ENCODE measurements at regions not wholly inside any gene's neighbourhood (a gene's known extent, or its start where the extent isn't known, plus 50 kb on each side); places are given as distances from the start of the nearest gene placed in this dataset.

- POLR2A ChIA-PET = no interaction called here
- Histone ChIP-seq H3K27ac (ENCODE audit: low read depth, low read length) (no peak overlapping the region), H3K27me3 (ENCODE audit: control insufficient read depth, insufficient read depth, low read length) (no peaks in the 10 kb centered on the region), H3K9me3 (ENCODE audit: control insufficient read depth, insufficient read depth, low read length) (peaks cover 50% of the 10 kb centered on the region), H3K4me3 (ENCODE audit: low read depth, low read length) (no peak overlapping the region)
- CTCF ChIA-PET = no interaction called here
- TF ChIP-seq CTCF (IDR thresholded peaks at IDR 0.05; ENCODE audit: low read depth, low read length) = no peak
- no peak for DNase-seq (ENCODE audit: low read depth, low spot score)
Measured at GRCh38 chr15:93308026-93308690, 219.1 kb upstream of the RGMA start.

GRCh38 chr15:93307513-93307912, 218.5 kb upstream of the RGMA start:
- H3K4me3 ChIP-seq (ENCODE audit: low read depth, low read length) = no peak overlapping the region
- ChIA-PET CTCF (no interaction called here), POLR2A (no interaction called here)
- no peak for TF ChIP-seq CTCF (IDR thresholded peaks at IDR 0.05; ENCODE audit: low read depth, low read length)
- peaks cover 54% of the 10 kb centered on the region for H3K9me3 ChIP-seq (ENCODE audit: control insufficient read depth, insufficient read depth, low read length)
- no peaks in the 10 kb centered on the region for H3K27me3 ChIP-seq (ENCODE audit: control insufficient read depth, insufficient read depth, low read length)
- no peak for DNase-seq (ENCODE audit: low read depth, low spot score)
- H3K27ac ChIP-seq (ENCODE audit: low read depth, low read length) = no peak overlapping the region

GRCh38 chr15:93305306-93305705, 216.3 kb upstream of the RGMA start:
- CTCF ChIA-PET = no interaction called here
- TF ChIP-seq CTCF (IDR thresholded peaks at IDR 0.05; ENCODE audit: low read depth, low read length) = no peak
- POLR2A ChIA-PET = no interaction called here
- DNase-seq (ENCODE audit: low read depth, low spot score) = no peak
- Histone ChIP-seq H3K27me3 (ENCODE audit: control insufficient read depth, insufficient read depth, low read length) (no peaks in the 10 kb centered on the region), H3K4me3 (ENCODE audit: low read depth, low read length) (no peak overlapping the region), H3K27ac (ENCODE audit: low read depth, low read length) (no peak overlapping the region), H3K9me3 (ENCODE audit: control insufficient read depth, insufficient read depth, low read length) (peaks cover 46% of the 10 kb centered on the region)

GRCh38 chr15:93302080-93302765, 213.2 kb upstream of the RGMA start:
- POLR2A ChIA-PET = no interaction called here
- Histone ChIP-seq H3K4me3 (ENCODE audit: low read depth, low read length) (no peak overlapping the region), H3K27ac (ENCODE audit: low read depth, low read length) (no peak overlapping the region), H3K9me3 (ENCODE audit: control insufficient read depth, insufficient read depth, low read length) (peaks cover 31% of the 10 kb centered on the region), H3K27me3 (ENCODE audit: control insufficient read depth, insufficient read depth, low read length) (no peaks in the 10 kb centered on the region)
- TF ChIP-seq CTCF (IDR thresholded peaks at IDR 0.05; ENCODE audit: low read depth, low read length) = no peak
- DNase-seq (ENCODE audit: low read depth, low spot score) = no peak
- CTCF ChIA-PET = no interaction called here

GRCh38 chr15:93300796-93301195, 211.8 kb upstream of the RGMA start:
- CTCF ChIA-PET = no interaction called here

More at GRCh38 chr15:93300796-93301195, 211.8 kb upstream of the RGMA start:
- DNase-seq (ENCODE audit: low read depth, low spot score) = no peak
- Histone ChIP-seq H3K27me3 (ENCODE audit: control insufficient read depth, insufficient read depth, low read length) (no peaks in the 10 kb centered on the region), H3K27ac (ENCODE audit: low read depth, low read length) (no peak overlapping the region), H3K9me3 (ENCODE audit: control insufficient read depth, insufficient read depth, low read length) (peaks cover 36% of the 10 kb centered on the region), H3K4me3 (ENCODE audit: low read depth, low read length) (no peak overlapping the region)
- TF ChIP-seq CTCF (IDR thresholded peaks at IDR 0.05; ENCODE audit: low read depth, low read length) = no peak
- POLR2A ChIA-PET = no interaction called here

All from AG04450 (cell line).